HEK293 (cell line): ENCODE measurements at regions not wholly inside any gene's neighbourhood (a gene's known extent, or its start where the extent isn't known, plus 50 kb on each side); places are given as distances from the start of the nearest gene placed in this dataset.
"Not testable (repeated sequence)": the region's sequence is repeated elsewhere in the genome, so short reads cannot be mapped to it uniquely, and the experiment has no call there.

ENCODE experiments used
- CTCF ChIA-PET: fragments of 350-600 bp; formaldehyde crosslinking; extraction: SDS; loops from one replicate; lab custom pipeline; 2021; ENCODE audit warnings: antibody characterized with exemption; lab: Yijun Ruan, JAX
- POLR2A ChIA-PET: fragments of 300-600 bp; formaldehyde crosslinking; extraction: SDS; loops from one replicate; lab custom pipeline; 2020; ENCODE audit warnings: antibody characterized with exemption, inconsistent platforms; lab: Yijun Ruan, JAX
- H3K27ac ChIP-seq: fragments of 200-500 bp; sonication (Bioruptor generic); 2 replicates; pipeline ENCODE4 v1.5.1; 2014; ENCODE audit warnings: low read depth, low read length, control low read depth, inconsistent platforms; ENCODE audit errors: extremely low read depth
- H3K36me3 ChIP-seq, 2 experiments: fragments of 200-500 bp in 1 of 2; sonication (Bioruptor generic) in 1 of 2; 1 replicate in 1 of 2; 2 replicates in 1 of 2; pipeline ENCODE4 v1.5.1; 2014 to 2017; ENCODE audit warnings: inconsistent platforms in 2 of 2, low read length in 2 of 2; ENCODE audit not compliant: control insufficient read depth in 2 of 2, insufficient read depth in 1 of 2
- H3K4me1 ChIP-seq: fragments of 200-500 bp; sonication (Bioruptor generic); 2 replicates; pipeline ENCODE4 v1.5.1; 2014; ENCODE audit warnings: mild to moderate bottlenecking, low read length, inconsistent platforms; ENCODE audit not compliant: control insufficient read depth, insufficient read depth
- H3K4me3 ChIP-seq: 2 replicates; pipeline ENCODE4 v1.5.1; 2011; ENCODE audit warnings: low read depth, mild to moderate bottlenecking, control low read depth, low read length, moderate library complexity
- H3K9me3 ChIP-seq: fragments of 200-500 bp; sonication (Bioruptor generic); 2 replicates; pipeline ENCODE4 v1.5.1; 2014; ENCODE audit warnings: low read depth, low read length, inconsistent platforms; ENCODE audit not compliant: control insufficient read depth, insufficient read depth
- KLF8 ChIP-seq: fragments of 450-650 bp; formaldehyde crosslinking; IDR thresholded peaks from 2 replicates; pipeline ENCODE4 v1.5.1; 2016; ENCODE audit warnings: missing biosample characterization, missing genetic modification characterization
- MYNN ChIP-seq: fragments of 450-650 bp; formaldehyde crosslinking; IDR thresholded peaks from 2 replicates; pipeline ENCODE4 v1.5.1; 2016; ENCODE audit warnings: missing biosample characterization, missing genetic modification characterization, borderline replicate concordance
- REST ChIP-seq: fragments of 450-650 bp; formaldehyde crosslinking; IDR thresholded peaks from 2 replicates; pipeline ENCODE4 v1.5.1; 2016; ENCODE audit warnings: missing biosample characterization, missing genetic modification characterization
- SP7 ChIP-seq: fragments of 450-650 bp; formaldehyde crosslinking; IDR thresholded peaks from 2 replicates; pipeline ENCODE4 v1.5.1; 2016; ENCODE audit warnings: missing biosample characterization, missing genetic modification characterization
- TCF7L2 ChIP-seq: IDR thresholded peaks from 2 replicates; pipeline ENCODE4 v1.6.1; 2011; ENCODE audit warnings: low read depth, mild to moderate bottlenecking, inconsistent platforms, low read length, moderate library complexity, borderline replicate concordance
- ZFP41 ChIP-seq: fragments of 450-650 bp; formaldehyde crosslinking; IDR thresholded peaks from 2 replicates; pipeline ENCODE4 v1.5.1; 2016; ENCODE audit warnings: missing biosample characterization, missing genetic modification characterization, borderline replicate concordance
- ZIC2 ChIP-seq: fragments of 450-650 bp; formaldehyde crosslinking; IDR thresholded peaks from 2 replicates; pipeline ENCODE4 v1.5.1; 2016; ENCODE audit warnings: missing biosample characterization, missing genetic modification characterization
- ZNF146 ChIP-seq: fragments of 450-650 bp; formaldehyde crosslinking; IDR thresholded peaks from 2 replicates; pipeline ENCODE4 v1.5.1; 2016; ENCODE audit warnings: missing biosample characterization, missing genetic modification characterization
- ZNF155 ChIP-seq: fragments of 450-650 bp; formaldehyde crosslinking; IDR thresholded peaks from 2 replicates; pipeline ENCODE4 v1.5.1; 2016; ENCODE audit warnings: missing biosample characterization, missing genetic modification characterization
- ZNF184 ChIP-seq: fragments of 450-650 bp; IDR thresholded peaks from 2 replicates; pipeline ENCODE4 v1.5.1; 2018; ENCODE audit warnings: missing biosample characterization, mild to moderate bottlenecking, missing genetic modification characterization
- ZNF221 ChIP-seq: fragments of 450-650 bp; formaldehyde crosslinking; IDR thresholded peaks from 2 replicates; pipeline ENCODE4 v1.5.1; 2017; ENCODE audit warnings: missing biosample characterization, missing genetic modification characterization, borderline replicate concordance
- ZNF223 ChIP-seq: fragments of 450-650 bp; formaldehyde crosslinking; IDR thresholded peaks from 2 replicates; pipeline ENCODE4 v1.5.1; 2016; ENCODE audit warnings: missing biosample characterization, missing genetic modification characterization
- ZNF280C ChIP-seq: fragments of 450-650 bp; formaldehyde crosslinking; IDR thresholded peaks from 2 replicates; pipeline ENCODE4 v1.5.1; 2016; ENCODE audit warnings: missing biosample characterization, missing genetic modification characterization
- ZNF391 ChIP-seq: fragments of 450-650 bp; formaldehyde crosslinking; IDR thresholded peaks from 2 replicates; pipeline ENCODE4 v1.5.1; 2016; ENCODE audit warnings: low read depth, missing biosample characterization, missing genetic modification characterization, borderline replicate concordance
- ZNF426 ChIP-seq: fragments of 450-650 bp; formaldehyde crosslinking; IDR thresholded peaks from 2 replicates; pipeline ENCODE4 v1.5.1; 2017; ENCODE audit warnings: missing biosample characterization, missing genetic modification characterization, mild to moderate bottlenecking, inconsistent platforms, moderate library complexity
- ZNF48 ChIP-seq: fragments of 450-650 bp; formaldehyde crosslinking; IDR thresholded peaks from 2 replicates; pipeline ENCODE4 v1.5.1; 2016; ENCODE audit warnings: missing biosample characterization, missing genetic modification characterization
- ZNF623 ChIP-seq: fragments of 450-650 bp; formaldehyde crosslinking; IDR thresholded peaks from 2 replicates; pipeline ENCODE4 v1.5.1; 2016; ENCODE audit warnings: missing biosample characterization, missing genetic modification characterization
- ZNF626 ChIP-seq: fragments of 450-650 bp; sonication (Bioruptor Pico); formaldehyde crosslinking; IDR thresholded peaks from 2 replicates; pipeline ENCODE4 v1.5.1; 2018; ENCODE audit warnings: missing biosample characterization, missing genetic modification characterization, inconsistent platforms
- ZNF660 ChIP-seq: fragments of 450-650 bp; IDR thresholded peaks from 2 replicates; pipeline ENCODE4 v1.5.1; 2018; ENCODE audit warnings: missing biosample characterization, mild to moderate bottlenecking, missing genetic modification characterization
- ZSCAN18 ChIP-seq: fragments of 450-650 bp; formaldehyde crosslinking; IDR thresholded peaks from 2 replicates; pipeline ENCODE4 v1.5.1; 2016; ENCODE audit warnings: missing biosample characterization, missing genetic modification characterization
- ZSCAN4 ChIP-seq: fragments of 450-650 bp; formaldehyde crosslinking; IDR thresholded peaks from 2 replicates; pipeline ENCODE4 v1.5.1; 2017; ENCODE audit warnings: missing biosample characterization, missing genetic modification characterization
- ZXDB ChIP-seq: fragments of 450-650 bp; formaldehyde crosslinking; IDR thresholded peaks from 2 replicates; pipeline ENCODE4 v1.5.1; 2016; ENCODE audit warnings: missing biosample characterization, missing genetic modification characterization

DNA sequence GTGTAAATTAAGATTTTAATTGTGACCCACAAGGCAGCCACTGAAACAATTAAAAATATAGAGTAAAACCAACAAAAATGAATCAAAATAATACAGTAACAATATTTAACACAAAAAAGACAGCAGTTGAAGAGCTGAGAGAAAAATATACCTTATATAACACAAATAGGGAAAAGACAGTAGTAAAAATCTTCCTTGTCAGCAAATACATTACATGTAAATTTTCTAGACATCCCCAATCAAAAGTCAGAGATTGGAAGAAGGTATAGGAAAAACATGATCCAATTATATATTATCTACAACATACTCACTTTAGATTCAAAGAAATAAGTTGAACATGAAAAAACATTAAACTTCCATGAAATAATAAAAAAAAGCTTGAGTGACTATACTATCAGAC is 330.8 kb downstream of the UBE2NL start:
- POLR2A ChIA-PET = no interaction called here
- TF ChIP-seq SP7 (tag by site-specific recombination) (no peak), KLF8 (no peak), ZFP41 (no peak), ZXDB (tag by site-specific recombination) (no peak), ZSCAN18 (no peak)
- Histone ChIP-seq H3K36me3 (no peaks in the 10 kb centered on the region), H3K9me3 (no peaks in the 10 kb centered on the region), H3K4me1 (no peaks in the 10 kb centered on the region), H3K27ac (no peak overlapping the region), H3K4me3 (no peak overlapping the region)
- CTCF ChIA-PET = interaction anchor here (0.8 kb wide), 1 partner anchor 9 kb away, joined by 3 read pairs; no protein-coding TSS in a partner anchor

DNA sequence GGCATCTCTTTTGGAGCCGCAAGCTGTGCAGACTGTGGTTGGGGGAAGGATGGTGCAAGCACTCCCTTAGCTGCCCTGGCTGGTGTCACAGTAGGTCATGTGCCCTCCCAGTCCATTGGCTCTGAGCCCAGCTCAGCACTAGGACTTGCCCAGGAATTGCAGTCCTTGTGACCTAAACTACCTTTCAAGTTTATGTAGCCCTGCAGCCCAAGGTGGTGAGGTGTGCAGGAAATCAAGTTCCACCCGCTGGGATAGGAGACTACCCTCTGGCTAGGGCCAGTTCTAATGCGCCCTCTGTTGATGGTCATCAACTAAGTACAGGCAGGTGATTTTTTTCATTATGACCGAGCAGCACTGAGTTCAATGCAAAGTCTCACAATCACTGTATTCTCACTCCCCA is 335.2 kb downstream of the UBE2NL start:
- POLR2A ChIA-PET = no interaction called here
- no peaks in the 10 kb centered on the region for H3K9me3 ChIP-seq
- TF ChIP-seq ZNF426 (tag by site-specific recombination) (no peak), ZNF48 (tag by site-specific recombination) (no peak), ZIC2 (tag by site-specific recombination) (no peak), ZNF155 (tag by site-specific recombination) (no peak), ZNF184 (tag by site-specific recombination) (no peak), TCF7L2 (no peak), ZNF221 (tag by site-specific recombination) (no peak), ZNF280C (tag by site-specific recombination) (no peak), ZNF626 (tag by site-specific recombination) (no peak), ZNF391 (tag by site-specific recombination) (no peak), MYNN (no peak), ZNF660 (tag by site-specific recombination) (no peak), ZNF223 (tag by site-specific recombination) (no peak), ZNF146 (tag by site-specific recombination) (no peak), ZSCAN4 (tag by site-specific recombination) (no peak), REST (tag by site-specific recombination) (no peak), ZNF623 (tag by site-specific recombination) (no peak)
- TF ChIP-seq, all 188 proteins: peak for 0
- Histone ChIP-seq H3K4me3 (no peak overlapping the region), H3K4me1 (no peaks in the 10 kb centered on the region), H3K27ac (no peak overlapping the region), H3K36me3 (no peaks in the 10 kb centered on the region)
- CTCF ChIA-PET = no interaction called here

- H3K36me3 ChIP-seq, H3K9me3 ChIP-seq, H3K4me1 ChIP-seq, CTCF ChIA-PET, H3K27ac ChIP-seq, H3K4me3 ChIP-seq, POLR2A ChIA-PET: not testable (repeated sequence)
Observed at GRCh38 chrX:144231116-144231785, 347.4 kb downstream of the UBE2NL start.
